ENCODE measurements at regions not wholly inside any gene's neighbourhood (a gene's known extent, or its start where the extent isn't known, plus 50 kb on each side); places are given as distances from the start of the nearest gene placed in this dataset.

- Mint-ChIP-seq H3K9me3 (ENCODE audit: insufficient read depth) (peaks cover 7% of the 10 kb centered on the region), H3K4me1 (no peaks in the 10 kb centered on the region), H3K27ac (no peak overlapping the region), H3K27me3 (no peaks in the 10 kb centered on the region), H3K4me3 (no peak overlapping the region)
- 95% methylated on average over 2 of the region's 4 CpGs for WGBS (ENCODE audit: insufficient coverage)
- ChIA-PET POLR2A (no interaction called here), CTCF (no interaction called here)
- Histone ChIP-seq H3K4me1 (ENCODE audit: control insufficient read depth in 2 of 2, insufficient read depth in 2 of 2, low read length in 2 of 2) (no peaks in the 10 kb centered on the region), H3K4me3 (ENCODE audit: control extremely low read depth in 1 of 5, extremely low read depth in 1 of 5, insufficient read depth in 1 of 5, low read depth in 2 of 5, low read length in 4 of 5) (no peak overlapping the region), H3K27me3 (replicated peaks in 1 of 4; ENCODE audit: control extremely low read depth in 1 of 4, control insufficient read depth in 3 of 4, insufficient read depth in 4 of 4, low read length in 3 of 4) (no peaks in the 10 kb centered on the region), H3K36me3 (replicated peaks in 1 of 2; ENCODE audit: control extremely low read depth in 1 of 2, control insufficient read depth in 1 of 2, extremely low read depth in 1 of 2, insufficient read depth in 2 of 2, low read length in 1 of 2) (no peaks in the 10 kb centered on the region), H3K9ac (ENCODE audit: low read length) (no peak overlapping the region), H3K79me2 (ENCODE audit: control insufficient read depth, insufficient read depth, low read length) (no peaks in the 10 kb centered on the region), H3K4me2 (replicated peaks; ENCODE audit: low read depth, low read length, poor library complexity, severe bottlenecking) (no peak overlapping the region), H3K27ac (ENCODE audit: low read length in 2 of 2) (no peak overlapping the region), H2AFZ (ENCODE audit: insufficient read depth, low read depth, low read length, poor library complexity, severe bottlenecking) (no peak overlapping the region), H3K9me3 (ENCODE audit: control extremely low read depth in 1 of 3, control insufficient read depth in 2 of 3, insufficient read depth in 1 of 3, low read length in 2 of 3) (peaks cover 0 to 12% (median 0%) of the 10 kb centered on the region in 3 donors), H4K20me1 (ENCODE audit: control insufficient read depth, insufficient read depth, low read length, poor library complexity, severe bottlenecking) (no peaks in the 10 kb centered on the region)
- no peak for ATAC-seq (ENCODE audit: low read depth)
- DNase-seq, result no peak
- TF ChIP-seq CTCF (IDR thresholded peaks at IDR 0.05) (no peak), EZH2 (IDR thresholded peaks at IDR 0.05; ENCODE audit: borderline replicate concordance, insufficient read depth, low read depth, low read length, poor library complexity, severe bottlenecking) (no peak)
- intact Hi-C loops (cut with micrococcal nuclease), result no loop called here
Observed at GRCh38 chr5:4725594-4725993, 414.5 kb upstream of the ADAMTS16 start.

- no peak overlapping the region for H3K4me3 Mint-ChIP-seq
- WGBS (ENCODE audit: insufficient coverage), result 65% methylated on average over 4 of the region's 5 CpGs
- peaks cover 0 to 6% (median 0%) of the 10 kb centered on the region in 3 donors for H3K9me3 ChIP-seq (ENCODE audit: control extremely low read depth in 1 of 3, control insufficient read depth in 2 of 3, insufficient read depth in 1 of 3, low read length in 2 of 3)
- no peaks in the 10 kb centered on the region for H3K79me2 ChIP-seq (ENCODE audit: control insufficient read depth, insufficient read depth, low read length)
- no peaks in the 10 kb centered on the region for H3K9me3 Mint-ChIP-seq (ENCODE audit: insufficient read depth)
- no peak for ATAC-seq (ENCODE audit: low read depth)
- H4K20me1 ChIP-seq (ENCODE audit: control insufficient read depth, insufficient read depth, low read length, poor library complexity, severe bottlenecking), result no peaks in the 10 kb centered on the region
- TF ChIP-seq CTCF (IDR thresholded peaks at IDR 0.05), result no peak
- TF ChIP-seq EZH2 (IDR thresholded peaks at IDR 0.05; ENCODE audit: borderline replicate concordance, insufficient read depth, low read depth, low read length, poor library complexity, severe bottlenecking), result no peak
- no peak overlapping the region for H3K9ac ChIP-seq (ENCODE audit: low read length)
- H3K4me2 ChIP-seq (replicated peaks; ENCODE audit: low read depth, low read length, poor library complexity, severe bottlenecking), result no peak overlapping the region
- no peaks in the 10 kb centered on the region for H3K36me3 ChIP-seq (replicated peaks in 1 of 2; ENCODE audit: control extremely low read depth in 1 of 2, control insufficient read depth in 1 of 2, extremely low read depth in 1 of 2, insufficient read depth in 2 of 2, low read length in 1 of 2)
- ChIA-PET CTCF (no interaction called here), POLR2A (no interaction called here)
- no peak overlapping the region for H3K4me3 ChIP-seq (ENCODE audit: control extremely low read depth in 1 of 5, extremely low read depth in 1 of 5, insufficient read depth in 1 of 5, low read depth in 2 of 5, low read length in 4 of 5)
- H3K27me3 Mint-ChIP-seq, result no peaks in the 10 kb centered on the region
- intact Hi-C loops (cut with micrococcal nuclease), result no loop called here
- no peak overlapping the region for H3K27ac ChIP-seq (ENCODE audit: low read length in 2 of 2)
- DNase-seq, result no peak
- no peaks in the 10 kb centered on the region for H3K27me3 ChIP-seq (replicated peaks in 1 of 4; ENCODE audit: control extremely low read depth in 1 of 4, control insufficient read depth in 3 of 4, insufficient read depth in 4 of 4, low read length in 3 of 4)
- H3K27ac Mint-ChIP-seq, result no peak overlapping the region
- no peaks in the 10 kb centered on the region for H3K4me1 Mint-ChIP-seq
- H3K4me1 ChIP-seq (ENCODE audit: control insufficient read depth in 2 of 2, insufficient read depth in 2 of 2, low read length in 2 of 2), result no peaks in the 10 kb centered on the region
- H2AFZ ChIP-seq (ENCODE audit: insufficient read depth, low read depth, low read length, poor library complexity, severe bottlenecking), result no peak overlapping the region
Observed at GRCh38 chr5:4730279-4730678, 409.9 kb upstream of the ADAMTS16 start.
